T-cell (primary cell): ENCODE measurements at regions not wholly inside any gene's neighbourhood (a gene's known extent, or its start where the extent isn't known, plus 50 kb on each side); places are given as distances from the start of the nearest gene placed in this dataset.

Experiments used
- ATAC-seq, 4 experiments: fragments of 200-7000 bp in 3 of 4; fragments of 150-1000 bp in 1 of 4; cut with Tn5 transposase; replicated peaks in 1 of 4; 1 replicate in 3 of 4; 2 replicates in 1 of 4; pipeline ENCODE4 v1.10.0; 2021; ENCODE audit warnings: moderate library complexity in 3 of 4, mild to moderate bottlenecking in 2 of 4, moderate number of reproducible peaks in 1 of 4
- CTCF ChIA-PET, 2 donors: fragments of 300-600 bp; sonication (Branson Sonifier 250); formaldehyde crosslinking; loops; one replicate each; lab custom pipeline; 2022; ENCODE audit warnings: antibody characterized with exemption in 2 of 2; lab: Charles Lee
- POLR2A ChIA-PET, 2 donors: fragments of 300-600 bp; sonication (Branson Sonifier 250); formaldehyde crosslinking; loops; one replicate each; lab custom pipeline; 2022; ENCODE audit warnings: antibody characterized with exemption in 2 of 2; lab: Charles Lee
- DNase-seq, 35 experiments: peaks; one replicate each; pipeline versions ENCODE4 v3.0.0 to v3.0.0-alpha.2; 2013 to 2023
- H3K27ac ChIP-seq: one replicate; pipeline ENCODE4 v1.5.1; 2013; ENCODE audit warnings: low read length
- H3K27me3 ChIP-seq, 2 experiments: replicated peaks in 1 of 2; 1 replicate in 1 of 2; 2 replicates in 1 of 2; pipeline versions ENCODE4 v1.6.1 to v1.7.0; 2013; ENCODE audit warnings: low read length in 1 of 2, mixed read lengths in 1 of 2; ENCODE audit not compliant: control insufficient read depth in 2 of 2, insufficient read depth in 2 of 2; ENCODE audit errors: extremely low read depth in 1 of 2
- H3K36me3 ChIP-seq, 2 donors: 1 replicate in 1 of 2; 2 replicates in 1 of 2; pipeline versions ENCODE4 v1.6.1 to v1.7.0; 2013; ENCODE audit warnings: low read length in 1 of 2; ENCODE audit not compliant: control insufficient read depth in 2 of 2, insufficient read depth in 1 of 2; ENCODE audit errors: extremely low read depth in 1 of 2
- H3K4me1 ChIP-seq, 2 experiments: 1 replicate in 1 of 2; 2 replicates in 1 of 2; pipeline versions ENCODE4 v1.6.1 to v1.7.0; 2013; ENCODE audit warnings: low read length in 2 of 2, mixed read lengths in 1 of 2; ENCODE audit not compliant: insufficient read depth in 2 of 2, control insufficient read depth in 1 of 2; ENCODE audit errors: extremely low read depth in 1 of 2
- H3K4me3 ChIP-seq, 2 donors: 1 replicate in 1 of 2; 2 replicates in 1 of 2; pipeline versions ENCODE4 v1.5.1 to v1.7.0; 2013; ENCODE audit warnings: mild to moderate bottlenecking in 2 of 2, low read length in 1 of 2, moderate library complexity in 1 of 2; ENCODE audit not compliant: control insufficient read depth in 1 of 2; ENCODE audit errors: extremely low read depth in 1 of 2
- H3K9me3 ChIP-seq: 2 replicates; pipeline ENCODE4 v1.7.0; 2013
- H3K27ac Mint-ChIP-seq, 2 donors: one replicate each; pipeline ENCODE4 v1.8.0; 2020 to 2021; ENCODE audit warnings: mild to moderate bottlenecking in 2 of 2, mixed read lengths in 2 of 2
- H3K27me3 Mint-ChIP-seq, 2 donors: one replicate each; pipeline ENCODE4 v1.8.0; 2021 to 2022; ENCODE audit warnings: mixed read lengths in 2 of 2
- H3K36me3 Mint-ChIP-seq: one replicate; pipeline ENCODE4 v1.8.0; 2021; ENCODE audit warnings: mixed read lengths
- H3K4me1 Mint-ChIP-seq, 3 donors: one replicate each; pipeline ENCODE4 v1.8.0; 2020 to 2022; ENCODE audit warnings: mixed read lengths in 3 of 3, mild to moderate bottlenecking in 1 of 3
- H3K4me3 Mint-ChIP-seq, 3 donors: one replicate each; pipeline ENCODE4 v1.8.0; 2020 to 2022; ENCODE audit warnings: mild to moderate bottlenecking in 3 of 3, mixed read lengths in 3 of 3, moderate library complexity in 3 of 3
- H3K9me3 Mint-ChIP-seq, 3 donors: one replicate each; pipeline ENCODE4 v1.8.0; 2020 to 2022; ENCODE audit warnings: mixed read lengths in 3 of 3
- WGBS: methylation state at CpG from one replicate; pipeline ENCODE4 v1.1.5; 2013; ENCODE audit warnings: missing lambda C conversion rate; ENCODE audit not compliant: insufficient coverage; 5-methylcytosine and 5-hydroxymethylcytosine counted together

GRCh38 chr15:70585707-70586034 lies 177.7 kb downstream of the UACA start:
- H3K27me3 Mint-ChIP-seq, result peaks cover 17 to 34% of the 10 kb centered on the region in 2 donors
- ATAC-seq (peak in 3 of 4 experiments; percentile 49 to 52 (median 50)), DNase-seq (peak in 16 of 35 experiments; percentile 6 to 28 (median 13))
- H3K4me3 Mint-ChIP-seq, result peak overlapping the region; percentile 28 to 70 (median 43)
- H3K4me1 ChIP-seq, result peaks cover 0 to 14% of the 10 kb centered on the region in 2 experiments
- H3K4me1 Mint-ChIP-seq, result peaks cover 10 to 16% (median 15%) of the 10 kb centered on the region in 3 donors
- no peak overlapping the region for H3K27ac Mint-ChIP-seq
- H3K36me3 Mint-ChIP-seq, result no peaks in the 10 kb centered on the region
- H3K9me3 ChIP-seq, result no peaks in the 10 kb centered on the region
- WGBS, result 78% methylated on average over 6 of the region's 10 CpGs
- peak overlapping the region in 1 of 2 donors; percentile 35 for H3K4me3 ChIP-seq
- no peaks in the 10 kb centered on the region for H3K9me3 Mint-ChIP-seq
- ChIA-PET CTCF (interaction anchor here in 1 of 2 donors (1.3 kb wide), 1 partner anchor 26 kb away, joined by 4 read pairs; no protein-coding TSS in a partner anchor), POLR2A (no interaction called here)
- peaks cover 0 to 32% of the 10 kb centered on the region in 2 experiments for H3K27me3 ChIP-seq
- H3K27ac ChIP-seq, result no peak overlapping the region
- H3K36me3 ChIP-seq, result no peaks in the 10 kb centered on the region

GRCh38 chr15:70584838-70585706 lies 178.3 kb downstream of the UACA start:
- Histone ChIP-seq H3K36me3 (no peaks in the 10 kb centered on the region), H3K4me1 (peaks cover 0 to 14% of the 10 kb centered on the region in 2 experiments), H3K27ac (no peak overlapping the region), H3K4me3 (no peak overlapping the region), H3K9me3 (no peaks in the 10 kb centered on the region), H3K27me3 (peaks cover 0 to 36% of the 10 kb centered on the region in 2 experiments)
- Mint-ChIP-seq H3K36me3 (no peaks in the 10 kb centered on the region), H3K27me3 (peaks cover 17 to 34% of the 10 kb centered on the region in 2 donors), H3K9me3 (no peaks in the 10 kb centered on the region), H3K4me1 (peaks cover 10 to 16% (median 15%) of the 10 kb centered on the region in 3 donors), H3K27ac (no peak overlapping the region), H3K4me3 (peak overlapping the region; percentile 3 to 70 (median 19))
- POLR2A ChIA-PET, result no interaction called here
- CTCF ChIA-PET, result interaction anchor here (0.7 to 1.3 kb wide), 2 partner anchors 26 to 536 kb away, joined by 3 to 4 read pairs; no protein-coding TSS in a partner anchor
- DNase-seq (peak in 34 of 35 experiments; percentile 6 to 69 (median 42)), ATAC-seq (peak; percentile 56 to 90 (median 70))
- WGBS, result 30% methylated on average over 53 of the region's 64 CpGs

- no peaks in the 10 kb centered on the region for H3K9me3 ChIP-seq
- ChIA-PET CTCF (interaction anchor here (0.7 kb wide), 2 partner anchors 9 to 536 kb away, joined by 3 to 4 read pairs; no protein-coding TSS in a partner anchor), POLR2A (no interaction called here)
- Mint-ChIP-seq H3K9me3 (no peaks in the 10 kb centered on the region), H3K27me3 (peaks cover 16 to 34% of the 10 kb centered on the region in 2 donors), H3K4me1 (peaks cover 10 to 16% (median 15%) of the 10 kb centered on the region in 3 donors), H3K27ac (peak overlapping the region in 1 of 2 donors; percentile 5), H3K36me3 (no peaks in the 10 kb centered on the region), H3K4me3 (peak overlapping the region; percentile 3 to 19 (median 13))
- H3K4me3 ChIP-seq, result no peak overlapping the region
- peaks cover 0 to 36% of the 10 kb centered on the region in 2 experiments for H3K27me3 ChIP-seq
- no peak overlapping the region for H3K27ac ChIP-seq
- peaks cover 0 to 14% of the 10 kb centered on the region in 2 experiments for H3K4me1 ChIP-seq
- H3K36me3 ChIP-seq, result no peaks in the 10 kb centered on the region
- WGBS, result no CpG with 5 or more reads among the region's 4 CpGs
- DNase-seq (no peak), ATAC-seq (no peak)
These were observed 178.9 kb downstream of the UACA start for GRCh38 chr15:70584441-70584837.

GRCh38 chr15:70583006-70583405 lies 180.4 kb downstream of the UACA start:
- peaks cover 4 to 27% of the 10 kb centered on the region in 2 donors for H3K27me3 Mint-ChIP-seq
- ATAC-seq, result no peak
- H3K36me3 Mint-ChIP-seq, result no peaks in the 10 kb centered on the region
- H3K27ac Mint-ChIP-seq, result no peak overlapping the region
- H3K9me3 ChIP-seq, result no peaks in the 10 kb centered on the region
- H3K4me3 Mint-ChIP-seq, result no peak overlapping the region
- H3K4me3 ChIP-seq, result no peak overlapping the region
- peaks cover 0 to 34% of the 10 kb centered on the region in 2 experiments for H3K27me3 ChIP-seq
- peaks cover 10 to 15% (median 14%) of the 10 kb centered on the region in 3 donors for H3K4me1 Mint-ChIP-seq
- H3K4me1 ChIP-seq, result peaks cover 0 to 14% of the 10 kb centered on the region in 2 experiments
- no peaks in the 10 kb centered on the region for H3K36me3 ChIP-seq
- POLR2A ChIA-PET, result interaction anchor here in 1 of 2 donors (0.7 kb wide), 1 partner anchor 485 kb away, joined by 4 read pairs; no protein-coding TSS in a partner anchor
- CTCF ChIA-PET, result no interaction called here
- no peak overlapping the region for H3K27ac ChIP-seq
- WGBS, result 72% methylated on average over 3 of the region's 4 CpGs
- H3K9me3 Mint-ChIP-seq, result no peaks in the 10 kb centered on the region
- DNase-seq, result no peak

- Mint-ChIP-seq H3K36me3 (no peaks in the 10 kb centered on the region), H3K27me3 (peaks cover 0 to 21% of the 10 kb centered on the region in 2 donors), H3K9me3 (no peaks in the 10 kb centered on the region), H3K4me3 (no peak overlapping the region), H3K27ac (no peak overlapping the region), H3K4me1 (peaks cover 10 to 15% (median 14%) of the 10 kb centered on the region in 3 donors)
- Histone ChIP-seq H3K4me3 (no peak overlapping the region), H3K4me1 (peaks cover 0 to 14% of the 10 kb centered on the region in 2 experiments), H3K9me3 (no peaks in the 10 kb centered on the region), H3K27me3 (peaks cover 0 to 30% of the 10 kb centered on the region in 2 experiments), H3K36me3 (no peaks in the 10 kb centered on the region), H3K27ac (no peak overlapping the region)
- POLR2A ChIA-PET, result interaction anchor here in 1 of 2 donors (0.7 kb wide), 1 partner anchor 484 kb away, joined by 4 read pairs; no protein-coding TSS in a partner anchor
- CTCF ChIA-PET, result interaction anchor here in 1 of 2 donors (0.5 kb wide), 1 partner anchor 51 kb away, joined by 3 read pairs; no protein-coding TSS in a partner anchor
- 72% methylated on average over 2 of the region's 5 CpGs for WGBS
- ATAC-seq (no peak), DNase-seq (no peak)
These were observed 181.0 kb downstream of the UACA start for GRCh38 chr15:70582143-70582945.

GRCh38 chr15:70580958-70581357 lies 182.4 kb downstream of the UACA start:
- H3K4me3 ChIP-seq, result no peak overlapping the region
- H3K27me3 ChIP-seq, result peaks cover 0 to 23% of the 10 kb centered on the region in 2 experiments
- H3K36me3 Mint-ChIP-seq, result no peaks in the 10 kb centered on the region
- H3K9me3 Mint-ChIP-seq, result no peaks in the 10 kb centered on the region
- ATAC-seq, result no peak
- ChIA-PET POLR2A (no interaction called here), CTCF (no interaction called here)
- WGBS, result 80% methylated on average over 2 of the region's 6 CpGs
- no peak for DNase-seq
- peaks cover 2 to 13% of the 10 kb centered on the region in 2 experiments for H3K4me1 ChIP-seq
- no peaks in the 10 kb centered on the region for H3K9me3 ChIP-seq
- peaks cover 8 to 12% (median 8%) of the 10 kb centered on the region in 3 donors for H3K4me1 Mint-ChIP-seq
- H3K27ac ChIP-seq, result no peak overlapping the region
- no peaks in the 10 kb centered on the region for H3K36me3 ChIP-seq
- H3K4me3 Mint-ChIP-seq, result no peak overlapping the region
- H3K27ac Mint-ChIP-seq, result no peak overlapping the region
- peaks cover 0 to 14% of the 10 kb centered on the region in 2 donors for H3K27me3 Mint-ChIP-seq
